HuH-7.5 (cell line): ENCODE measurements at regions not wholly inside any gene's neighbourhood (a gene's known extent, or its start where the extent isn't known, plus 50 kb on each side); places are given as distances from the start of the nearest gene placed in this dataset.

ENCODE experiments used
- DNase-seq: peaks from one replicate; pipeline ENCODE4 v3.0.0; 2011; ENCODE audit warnings: low spot score

DNA sequence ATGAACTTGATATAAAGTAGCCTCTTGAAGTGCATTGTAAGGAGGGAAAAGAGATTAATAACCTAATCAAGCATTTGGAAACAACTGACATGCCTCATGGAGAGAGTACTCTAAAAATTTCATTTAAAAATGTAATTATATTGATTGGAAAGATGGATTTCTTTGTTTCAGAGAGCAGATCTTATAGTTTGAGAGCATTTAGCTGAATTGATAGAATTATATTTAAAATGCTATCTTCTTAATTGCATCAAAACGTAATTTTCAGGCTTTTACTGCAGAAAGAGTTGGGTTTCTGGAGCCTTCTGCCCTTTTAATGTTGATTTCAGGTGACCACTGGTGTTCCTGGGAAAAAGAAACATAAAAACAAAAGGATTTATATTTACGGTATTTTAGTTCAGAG is 130.6 kb downstream of the EDN3 start:
- DNase-seq: no peak

GRCh38 chr20:59434960-59435359 is 134.5 kb downstream of the EDN3 start:
- no peak for DNase-seq

- DNase-seq: no peak
These were observed 135.1 kb downstream of the EDN3 start for GRCh38 chr20:59435518-59435917.

GRCh38 chr20:59437601-59438031 is 137.2 kb downstream of the EDN3 start:
- no peak for DNase-seq

GRCh38 chr20:59438201-59438600 is 137.8 kb downstream of the EDN3 start:
- no peak for DNase-seq

DNA sequence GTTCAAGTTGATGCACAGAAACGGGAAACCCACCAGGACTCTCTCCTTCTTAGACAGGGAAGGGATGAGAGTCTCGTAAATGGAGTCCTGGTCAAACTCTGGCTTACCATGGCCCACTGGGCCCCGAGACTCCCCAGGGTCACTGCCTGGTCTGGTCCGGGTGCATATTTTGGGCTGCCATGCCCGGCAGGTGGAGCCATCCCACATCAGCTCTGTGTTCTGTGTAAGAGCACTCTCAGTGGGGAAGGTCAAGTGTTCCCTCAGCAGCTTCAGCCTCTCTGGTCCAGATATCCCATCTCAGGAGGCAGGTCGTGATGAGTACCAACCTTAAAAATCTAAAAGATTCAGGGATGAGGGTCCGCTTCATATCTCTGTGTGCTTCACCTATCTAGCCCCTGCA is 138.8 kb downstream of the EDN3 start:
- peak; percentile 24 for DNase-seq

- DNase-seq: no peak
These were observed 140.9 kb downstream of the EDN3 start for GRCh38 chr20:59441306-59441705.

DNA sequence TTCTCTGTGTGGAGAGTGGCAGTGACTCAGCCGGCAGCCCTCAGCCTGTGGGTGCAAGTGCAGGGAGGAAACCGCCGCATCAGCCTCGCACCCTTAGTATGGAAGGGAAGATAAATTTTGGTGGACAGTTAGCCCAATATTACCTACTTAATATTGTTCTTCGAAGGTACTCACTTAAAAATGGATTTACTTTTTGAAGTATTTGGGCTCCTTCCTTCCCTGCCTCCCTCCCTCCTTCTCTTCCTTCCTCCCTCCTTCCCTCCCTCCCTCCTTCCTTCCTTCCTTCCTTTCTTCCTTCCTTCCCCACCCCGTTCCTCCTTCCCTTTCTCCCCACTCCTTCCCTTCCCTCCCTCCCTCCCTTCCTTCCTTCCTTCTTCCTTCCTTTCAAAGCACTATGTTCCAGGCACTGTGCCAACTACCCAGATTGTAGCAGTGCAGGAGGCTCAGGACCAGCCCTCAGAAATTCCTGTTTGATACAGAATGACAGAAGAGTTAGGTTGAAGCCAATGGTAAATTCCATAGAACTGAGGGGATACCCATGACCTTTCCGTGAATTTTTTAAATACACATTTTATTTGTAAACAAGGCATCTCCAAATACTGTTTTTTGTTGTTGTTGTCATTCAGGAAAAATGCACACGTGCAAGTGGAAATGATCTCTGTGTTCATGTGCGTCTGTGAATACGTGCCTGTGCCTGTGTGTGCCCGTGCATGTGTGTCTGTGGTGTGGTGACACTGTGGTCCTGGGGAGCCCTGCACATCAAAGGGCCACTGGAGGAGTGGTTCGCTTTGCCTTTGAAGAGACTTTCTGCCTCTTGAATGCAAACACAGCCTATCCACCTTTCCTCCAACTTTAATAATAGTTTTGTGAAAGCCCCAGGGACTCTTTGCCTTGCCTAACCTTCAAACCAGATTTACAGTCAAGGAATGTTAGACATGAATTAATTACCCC is 141.7 kb downstream of the EDN3 start:
- no peak for DNase-seq

- DNase-seq: no peak
These were observed 143.1 kb downstream of the EDN3 start for GRCh38 chr20:59443550-59443949.

DNA sequence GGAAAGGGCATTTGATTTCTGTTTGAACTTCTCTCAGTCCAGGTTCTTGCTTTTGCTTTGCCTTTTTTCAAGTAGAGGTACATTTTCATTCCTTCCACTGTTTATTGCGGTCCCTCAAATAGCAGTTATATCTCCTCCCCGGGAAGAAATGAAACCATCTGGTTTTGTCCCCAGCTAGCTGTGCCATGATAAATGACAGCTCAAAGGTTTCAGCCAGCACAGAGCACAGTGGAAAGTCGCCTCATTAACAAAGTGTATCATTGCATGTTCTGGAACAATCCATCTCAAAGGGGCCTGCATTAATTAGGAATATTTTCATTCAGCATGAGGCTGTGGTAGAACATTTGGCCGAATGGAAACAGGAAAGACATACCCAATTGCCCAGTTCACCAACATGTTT is 146.0 kb downstream of the EDN3 start:
- no peak for DNase-seq

DNA sequence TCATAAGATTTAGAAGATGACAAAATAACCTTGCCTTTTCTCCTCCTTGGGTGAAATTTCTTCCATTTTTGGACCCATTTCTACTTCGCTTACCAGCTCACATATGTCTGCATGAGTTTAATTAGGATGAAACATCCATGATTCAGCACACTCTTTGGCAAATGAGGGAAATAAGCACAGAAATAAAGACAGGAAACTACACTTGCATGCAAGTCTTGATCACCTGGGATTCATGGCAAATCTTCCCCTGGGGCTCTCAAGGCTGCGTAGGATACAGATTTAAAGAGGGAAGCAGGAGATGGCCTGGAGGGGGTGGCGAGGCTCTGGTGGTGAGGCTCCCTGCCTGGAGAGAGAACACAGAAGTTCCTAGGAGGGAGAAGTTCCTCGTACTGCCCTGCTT is 147.8 kb downstream of the EDN3 start:
- no peak for DNase-seq

GRCh38 chr20:59448851-59449444 is 148.5 kb downstream of the EDN3 start:
- DNase-seq: no peak

GRCh38 chr20:59451066-59451630 is 150.7 kb downstream of the EDN3 start:
- DNase-seq: no peak

DNA sequence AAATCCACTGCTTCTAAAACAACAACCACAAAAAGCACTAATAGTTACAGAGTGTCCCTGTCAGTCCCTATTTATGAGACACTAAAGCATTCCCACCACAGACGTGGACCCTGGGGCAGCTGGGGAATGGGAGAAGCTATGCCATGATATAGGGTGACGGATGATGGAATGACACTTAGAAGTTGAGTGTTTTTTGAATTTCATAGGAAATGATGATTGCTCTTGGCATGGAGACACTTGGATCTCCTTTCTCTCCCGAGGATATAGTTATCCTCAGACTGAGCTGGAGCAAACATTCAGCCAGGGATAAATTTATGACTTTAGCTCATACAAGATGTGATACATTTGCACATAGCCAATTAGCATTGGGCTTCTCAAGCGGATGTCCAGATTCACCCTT is 151.2 kb downstream of the EDN3 start:
- no peak for DNase-seq

DNA sequence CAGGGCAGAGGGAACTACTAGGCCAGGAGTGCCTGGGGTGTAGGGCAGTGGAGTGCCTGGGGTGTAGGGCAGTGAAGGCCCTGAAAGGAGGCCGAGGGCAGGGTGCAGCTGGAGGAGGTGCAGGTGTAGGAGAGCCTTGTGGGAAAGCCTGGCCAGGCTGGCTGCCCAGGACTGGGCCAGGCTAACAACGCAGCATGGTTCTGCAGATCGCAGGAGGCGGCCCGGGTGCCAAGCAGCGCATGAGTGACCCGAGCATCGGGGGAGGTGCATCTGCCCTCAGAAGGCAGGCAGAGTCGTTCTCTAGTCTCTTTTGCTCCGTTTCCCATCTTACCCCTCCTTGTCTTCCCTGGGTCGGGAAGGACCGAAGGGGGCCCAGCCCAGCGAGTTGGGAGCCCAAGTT is 151.5 kb upstream of the PHACTR3 start:
- DNase-seq: no peak

- DNase-seq: no peak
These were observed 150.4 kb upstream of the PHACTR3 start for GRCh38 chr20:59453759-59454560.

- peak; percentile 39 for DNase-seq
These were observed 148.7 kb upstream of the PHACTR3 start for GRCh38 chr20:59455402-59456341.

GRCh38 chr20:59456342-59457279 is 147.7 kb upstream of the PHACTR3 start:
- no peak for DNase-seq

DNA sequence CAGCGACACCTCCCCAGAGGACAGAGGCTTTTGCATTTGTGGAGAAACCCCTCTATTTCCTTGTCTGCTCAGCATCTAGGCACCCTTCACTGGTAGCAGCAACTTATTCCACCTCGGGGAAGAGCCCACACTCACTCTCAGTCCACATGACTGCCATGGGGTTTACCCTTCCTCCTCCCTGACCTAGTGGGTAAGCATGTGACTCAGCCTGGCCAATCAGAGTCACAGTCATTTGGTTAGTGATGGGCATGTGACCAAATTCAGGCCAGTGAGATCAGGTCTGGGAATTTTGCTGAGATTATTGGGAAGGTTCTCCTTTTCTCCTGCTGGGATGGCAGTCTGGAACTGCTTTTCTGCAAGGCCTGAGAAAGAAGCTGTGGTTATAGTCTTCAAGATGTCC is 145.7 kb upstream of the PHACTR3 start:
- no peak for DNase-seq

DNA sequence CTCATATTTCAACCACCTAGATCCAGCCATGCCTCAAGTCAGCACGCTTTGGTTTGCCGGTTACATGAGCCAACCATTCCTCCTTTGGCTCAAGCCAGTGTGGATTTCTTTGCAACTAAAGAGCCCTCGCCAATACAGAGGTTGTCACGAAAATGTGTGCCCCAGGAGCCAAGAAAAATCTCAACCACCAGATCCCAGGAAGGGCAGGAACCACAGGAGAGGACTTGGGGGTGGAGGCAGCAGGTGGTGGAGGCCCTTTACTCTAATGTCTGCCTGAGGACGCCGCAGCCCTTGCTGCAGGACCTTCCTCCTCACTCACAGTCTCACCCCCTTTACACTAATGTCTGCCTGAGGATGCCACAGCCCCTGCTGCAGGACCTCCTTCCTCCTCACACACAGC is 144.8 kb upstream of the PHACTR3 start:
- DNase-seq: no peak
